ENCODE measurements at regions not wholly inside any gene's neighbourhood (a gene's known extent, or its start where the extent isn't known, plus 50 kb on each side); places are given as distances from the start of the nearest gene placed in this dataset.
"Not testable (repeated sequence)": the region's sequence is repeated elsewhere in the genome, so short reads cannot be mapped to it uniquely, and the experiment has no call there.

GRCh38 chr6:86609549-86610388 lies 327.6 kb upstream of the HTR1E start:
- no peak for DNase-seq (ENCODE audit: low read depth)

- DNase-seq (ENCODE audit: low read depth) = not testable (repeated sequence)
Measured at GRCh38 chr6:86603364-86603763, 334.0 kb upstream of the HTR1E start.

- not testable (repeated sequence) for DNase-seq (ENCODE audit: low read depth)
Measured at GRCh38 chr6:86602093-86602492, 335.2 kb upstream of the HTR1E start.

DNA sequence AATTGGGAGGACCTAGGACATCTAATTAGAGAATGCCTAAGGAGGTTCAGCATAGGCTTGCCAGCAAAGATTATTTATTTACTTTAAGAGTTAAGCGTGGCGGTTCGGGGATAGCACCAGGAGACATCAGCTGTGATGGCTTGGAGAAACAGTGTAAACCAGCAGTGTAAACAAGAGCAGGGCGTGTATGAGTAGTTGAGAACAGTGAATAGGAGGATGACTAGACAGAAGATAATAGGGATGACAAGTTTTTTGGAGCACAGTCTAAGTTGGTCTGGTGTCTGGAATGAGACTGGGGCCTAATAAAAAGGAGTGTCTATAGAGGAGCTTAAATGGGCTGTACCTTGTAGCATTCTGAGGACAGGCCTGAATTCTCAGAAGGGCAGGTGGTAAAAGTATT lies 338.4 kb upstream of the HTR1E start:
- not testable (repeated sequence) for DNase-seq (ENCODE audit: low read depth)

- DNase-seq (ENCODE audit: low read depth) = no peak
Measured at GRCh38 chr6:86595641-86596040, 341.7 kb upstream of the HTR1E start.

DNA sequence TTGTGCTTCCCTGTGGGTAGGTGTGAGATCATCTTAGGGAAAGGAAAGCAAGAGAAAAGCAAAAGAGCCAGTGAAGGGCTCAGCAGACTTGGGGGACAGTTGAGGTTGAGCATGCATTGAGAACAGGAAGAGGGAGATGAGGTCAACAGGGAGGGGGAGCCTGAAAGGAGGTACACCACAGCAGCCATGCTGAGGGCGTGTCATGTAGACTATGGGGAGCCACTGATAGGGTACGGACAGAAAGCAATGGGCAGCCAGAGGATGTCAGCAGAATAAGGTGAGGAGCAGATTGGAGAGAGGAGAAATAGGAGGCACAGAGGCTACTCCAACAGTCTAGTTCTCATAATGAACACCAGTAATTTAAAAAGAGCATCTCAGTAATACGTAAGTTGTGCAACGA lies 351.1 kb upstream of the HTR1E start:
- DNase-seq (ENCODE audit: low read depth) = no peak

- no peak for DNase-seq (ENCODE audit: low read depth)
Measured at GRCh38 chr6:86581833-86582232, 355.5 kb upstream of the HTR1E start.

DNA sequence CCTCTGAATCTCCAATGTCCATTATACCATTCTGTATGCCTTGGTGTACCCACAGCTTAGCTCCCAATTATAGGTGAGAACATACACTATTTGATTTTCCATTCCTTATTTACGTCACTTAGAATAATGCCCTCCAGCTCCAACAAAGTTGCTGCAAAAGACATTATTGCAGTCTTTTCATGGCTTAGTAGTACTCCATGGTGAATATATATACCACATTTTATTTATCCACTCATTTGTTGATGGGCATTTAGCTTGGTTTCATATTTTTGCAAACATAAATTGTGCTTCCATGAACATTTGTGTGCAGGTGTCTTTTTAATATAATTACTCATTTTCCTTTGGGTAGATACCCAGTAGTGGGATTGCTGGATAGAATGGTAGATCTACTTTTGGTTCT lies 374.1 kb upstream of the HTR1E start:
- no peak for DNase-seq (ENCODE audit: low read depth)

GRCh38 chr6:86558318-86558717 lies 379.0 kb upstream of the HTR1E start:
- no peak for DNase-seq (ENCODE audit: low read depth)

DNA sequence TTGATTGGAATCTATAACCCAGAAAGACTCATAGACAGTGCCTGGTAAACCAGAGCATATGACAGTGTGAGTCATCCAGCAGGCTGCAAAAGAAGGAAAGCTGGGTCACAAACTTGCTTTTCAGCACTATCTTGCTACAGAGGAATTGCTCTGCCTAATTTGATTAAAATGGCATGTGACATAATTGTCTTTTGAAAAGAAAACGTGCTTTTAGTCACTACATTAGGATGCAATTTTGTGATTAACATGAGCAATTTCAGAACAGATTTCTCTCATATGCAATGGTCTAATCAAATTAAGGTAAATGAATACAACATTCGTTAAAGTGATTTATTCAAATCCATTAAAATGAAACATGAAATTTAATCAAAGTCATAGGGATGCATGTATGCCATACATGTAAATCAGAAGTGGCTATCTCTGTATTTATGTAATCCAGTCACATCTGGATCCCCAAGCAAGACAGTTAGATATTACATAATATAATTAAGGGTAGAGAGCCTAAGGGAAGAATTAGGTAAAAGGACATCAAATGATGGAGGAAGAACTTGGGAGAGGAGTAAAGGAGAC lies 400.0 kb upstream of the HTR1E start:
- DNase-seq (ENCODE audit: low read depth) = no peak

GRCh38 chr6:86536121-86536520 lies 401.2 kb upstream of the HTR1E start:
- no peak for DNase-seq (ENCODE audit: low read depth)

DNA sequence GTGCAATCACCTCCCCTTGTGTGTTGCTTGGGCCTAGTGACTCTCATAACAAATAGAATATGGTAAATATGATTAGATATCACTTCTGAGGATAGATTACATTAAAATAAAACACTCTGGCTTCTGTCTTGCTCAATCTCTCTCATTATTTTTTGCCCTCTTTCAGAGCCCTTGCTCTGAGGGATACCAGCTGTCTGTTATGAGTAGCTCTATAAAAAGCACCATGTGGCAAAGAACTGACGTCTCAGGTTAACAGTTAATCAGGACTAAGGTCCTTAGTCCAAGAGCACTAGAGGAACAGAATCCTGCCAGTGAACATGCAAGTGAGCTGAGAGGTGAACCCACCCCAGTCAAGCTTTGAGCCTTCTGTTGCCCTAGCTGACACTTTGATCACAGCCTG lies 402.2 kb upstream of the HTR1E start:
- no peak for DNase-seq (ENCODE audit: low read depth)

GRCh38 chr6:86529635-86530034 lies 407.7 kb upstream of the HTR1E start:
- no peak for DNase-seq (ENCODE audit: low read depth)

GRCh38 chr6:86526238-86526637 lies 411.1 kb upstream of the HTR1E start:
- DNase-seq (ENCODE audit: low read depth) = no peak

DNA sequence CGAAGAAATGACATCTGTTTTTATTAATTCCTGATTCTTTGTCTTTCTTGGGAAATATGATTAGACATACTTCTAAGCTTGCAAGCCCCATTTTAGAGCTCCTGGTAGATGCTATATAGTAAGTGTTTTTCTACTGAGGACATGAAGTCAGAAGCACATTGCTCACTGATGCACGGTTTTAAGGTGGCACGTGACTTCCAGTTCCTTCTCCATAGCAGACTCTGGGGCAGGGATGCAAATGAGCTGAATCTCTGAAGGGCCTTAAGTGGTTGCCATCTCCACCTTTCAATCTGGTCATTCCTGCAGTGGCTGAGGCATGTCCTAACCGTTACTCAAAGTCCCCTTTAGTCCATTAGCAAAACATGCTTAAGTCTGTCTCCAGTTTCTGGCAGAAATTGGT lies 421.2 kb upstream of the HTR1E start:
- no peak for DNase-seq (ENCODE audit: low read depth)

GRCh38 chr6:86511962-86512361 lies 425.4 kb upstream of the HTR1E start:
- no peak for DNase-seq (ENCODE audit: low read depth)

- no peak for DNase-seq (ENCODE audit: low read depth)
Measured at GRCh38 chr6:86508230-86508629, 429.1 kb upstream of the HTR1E start.

DNA sequence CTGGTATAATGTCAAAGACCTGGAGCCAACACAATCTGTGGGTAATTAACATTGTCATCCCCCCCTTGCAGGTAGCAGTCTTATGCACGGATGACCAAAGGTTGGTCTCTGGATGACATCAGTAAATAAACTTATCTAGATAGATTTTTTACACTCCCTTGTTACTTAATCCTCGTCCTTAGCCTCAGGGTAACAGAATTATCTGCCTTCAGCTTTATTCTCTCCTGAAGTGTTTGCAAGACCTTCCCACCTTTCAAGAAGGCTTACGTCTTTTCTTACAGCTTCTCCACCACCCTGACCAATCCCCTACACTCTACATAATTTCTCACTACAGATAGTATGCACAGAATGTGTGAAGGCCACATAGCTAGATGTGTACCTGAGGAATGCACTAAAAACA lies 434.8 kb upstream of the HTR1E start:
- DNase-seq (ENCODE audit: low read depth) = no peak

- DNase-seq (ENCODE audit: low read depth) = no peak
Measured at GRCh38 chr6:86500035-86500434, 437.3 kb upstream of the HTR1E start.

DNA sequence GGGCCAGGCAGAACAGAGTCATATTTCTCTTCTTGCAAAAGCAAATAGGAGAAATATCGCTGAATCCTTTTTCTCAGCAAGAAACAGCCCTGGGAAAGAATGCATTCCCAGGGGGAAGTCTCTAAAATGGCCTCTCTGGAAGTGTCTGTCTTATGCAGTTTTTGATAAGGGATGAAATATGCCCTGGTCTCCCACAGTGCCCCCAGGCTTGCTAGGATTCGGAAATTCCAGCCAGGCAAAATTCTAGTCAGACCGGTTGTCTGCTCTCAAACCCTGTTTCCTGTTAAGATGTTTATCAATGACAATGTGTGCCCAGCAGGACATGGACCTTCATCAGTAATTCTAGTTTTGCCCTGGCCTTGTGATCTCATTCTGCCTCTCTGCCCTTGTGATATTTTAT lies 448.3 kb upstream of the HTR1E start:
- DNase-seq (ENCODE audit: low read depth) = not testable (repeated sequence)

DNA sequence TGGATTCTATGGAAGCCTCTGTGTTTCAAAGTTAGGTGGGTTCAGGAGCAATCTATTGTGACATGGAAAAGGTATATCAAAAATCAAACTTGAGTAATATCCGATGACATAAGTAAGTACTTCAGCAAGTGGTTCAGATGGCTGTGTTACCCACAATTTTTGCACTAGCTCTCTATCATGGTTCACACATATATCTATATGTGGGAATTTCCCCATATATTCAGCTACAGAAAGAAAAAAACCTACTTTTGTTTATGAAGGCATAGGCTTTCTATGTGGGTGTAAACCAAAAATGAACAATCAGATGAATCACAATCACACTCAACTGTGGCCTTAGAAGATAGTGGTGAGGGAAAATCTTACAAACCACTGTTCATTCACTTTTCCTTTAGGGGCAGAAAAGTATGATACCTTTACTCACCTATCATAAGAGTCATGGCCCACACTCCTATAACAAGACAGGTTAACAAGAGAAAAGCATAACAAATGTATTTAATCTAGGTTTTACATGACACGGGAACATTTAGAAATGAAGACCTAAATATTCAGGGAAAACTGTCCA lies 449.6 kb upstream of the HTR1E start:
- DNase-seq (ENCODE audit: low read depth) = no peak

DNA sequence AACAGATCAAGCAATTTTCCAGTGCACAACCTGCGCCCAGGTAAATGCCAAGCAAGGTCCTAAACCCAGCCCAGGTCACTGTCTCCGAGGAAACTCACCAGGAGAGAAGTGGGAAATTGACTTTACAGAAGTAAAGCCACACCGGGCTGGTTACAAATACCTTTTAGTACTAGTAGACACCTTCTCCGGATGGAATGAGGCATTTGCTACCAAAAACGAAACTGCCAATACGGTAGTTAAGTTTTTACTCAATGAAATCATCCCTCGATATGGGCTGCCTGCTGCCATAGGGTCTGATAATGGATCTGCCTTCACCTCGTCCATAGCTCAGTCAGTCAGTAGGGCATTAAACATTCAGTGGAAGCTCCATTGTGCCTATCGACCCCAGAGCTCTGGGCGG lies 459.0 kb upstream of the HTR1E start:
- DNase-seq (ENCODE audit: low read depth) = not testable (repeated sequence)

DNA sequence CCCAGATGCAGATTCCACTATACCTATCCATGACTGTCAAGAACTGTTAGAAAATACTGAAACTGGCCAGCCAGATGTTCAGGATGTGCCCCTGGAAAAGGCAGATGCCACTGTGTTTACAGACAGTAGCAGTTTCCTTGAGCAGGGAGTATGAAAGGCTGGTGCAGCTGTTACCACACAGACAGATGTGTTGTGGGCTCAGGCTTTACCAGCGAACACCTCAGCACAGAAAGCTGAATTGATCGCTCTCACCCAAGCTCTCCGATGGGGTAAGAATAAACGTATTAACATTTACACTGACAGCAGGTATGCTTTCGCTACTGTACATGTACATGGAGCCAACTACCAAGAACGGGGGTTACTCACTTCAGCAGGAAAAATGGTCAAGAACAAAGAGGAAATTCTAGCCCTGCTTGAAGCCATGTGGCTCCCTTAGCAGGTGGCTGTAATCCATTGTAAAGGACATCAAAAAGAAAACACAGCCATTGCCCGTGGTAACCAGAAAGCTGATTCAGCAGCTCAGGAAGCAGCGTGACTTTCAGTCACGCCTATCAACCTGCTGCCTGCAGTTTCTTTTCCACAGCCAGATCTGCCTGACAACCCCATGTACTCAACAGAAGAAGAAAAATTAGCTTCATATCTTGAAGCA lies 459.7 kb upstream of the HTR1E start:
- no peak for DNase-seq (ENCODE audit: low read depth)

Measured in HS-5 (cell line).